Trophoblast cell (in vitro differentiated cells and primary cell): ENCODE measurements at regions not wholly inside any gene's neighbourhood (a gene's known extent, or its start where the extent isn't known, plus 50 kb on each side); places are given as distances from the start of the nearest gene placed in this dataset.

ENCODE experiments used
- DNase-seq, 2 donors: peaks; one replicate each; pipeline ENCODE4 v3.0.0-alpha.2; 2016
- H2AFZ ChIP-seq: 2 replicates; pipeline ENCODE4 v1.6.1; 2013; ENCODE audit warnings: low read length, moderate library complexity, mild to moderate bottlenecking; ENCODE audit not compliant: insufficient read depth, poor library complexity
- H2AK5ac ChIP-seq: 2 replicates; pipeline ENCODE4 v1.6.1; 2013; ENCODE audit warnings: mild to moderate bottlenecking, low read length
- H2BK120ac ChIP-seq: 2 replicates; pipeline ENCODE4 v1.6.1; 2013; ENCODE audit warnings: low read length, mild to moderate bottlenecking, moderate library complexity; ENCODE audit not compliant: insufficient read depth, poor library complexity
- H2BK12ac ChIP-seq: 2 replicates; pipeline ENCODE4 v1.6.1; 2013; ENCODE audit warnings: mild to moderate bottlenecking, low read length, moderate library complexity
- H2BK5ac ChIP-seq: 2 replicates; pipeline ENCODE4 v1.6.1; 2013; ENCODE audit warnings: low read length, low read depth, moderate library complexity, mild to moderate bottlenecking; ENCODE audit not compliant: poor library complexity
- H3K14ac ChIP-seq: 2 replicates; pipeline ENCODE4 v1.6.1; 2013; ENCODE audit warnings: mild to moderate bottlenecking, low read length
- H3K18ac ChIP-seq: 2 replicates; pipeline ENCODE4 v1.6.1; 2013; ENCODE audit warnings: mild to moderate bottlenecking, low read length
- H3K23ac ChIP-seq: 2 replicates; pipeline ENCODE4 v1.6.1; 2013; ENCODE audit warnings: low read length
- H3K27ac ChIP-seq: 2 replicates; pipeline ENCODE4 v1.5.1; 2013; ENCODE audit warnings: low read depth, mild to moderate bottlenecking, inconsistent platforms, low read length, moderate library complexity
- H3K27me3 ChIP-seq: 2 replicates; pipeline ENCODE4 v1.6.1; 2013; ENCODE audit warnings: inconsistent platforms, mild to moderate bottlenecking, low read length, moderate library complexity; ENCODE audit not compliant: insufficient read depth
- H3K36me3 ChIP-seq, 2 experiments: 1 replicate in 1 of 2; 2 replicates in 1 of 2; pipeline ENCODE4 v1.6.1; 2013; ENCODE audit warnings: low read length in 2 of 2, mild to moderate bottlenecking in 2 of 2, moderate library complexity in 1 of 2; ENCODE audit not compliant: insufficient read depth in 2 of 2, control insufficient read depth in 1 of 2
- H3K4ac ChIP-seq: 2 replicates; pipeline ENCODE4 v1.6.1; 2013; ENCODE audit warnings: low read depth, mild to moderate bottlenecking, low read length, moderate library complexity
- H3K4me1 ChIP-seq, 2 experiments: 1 replicate in 1 of 2; 2 replicates in 1 of 2; pipeline ENCODE4 v1.6.1; 2013; ENCODE audit warnings: low read length in 2 of 2, mild to moderate bottlenecking in 2 of 2, moderate library complexity in 1 of 2; ENCODE audit not compliant: insufficient read depth in 2 of 2, control insufficient read depth in 1 of 2
- H3K4me2 ChIP-seq: 2 replicates; pipeline ENCODE4 v1.6.1; 2013; ENCODE audit warnings: inconsistent platforms, mild to moderate bottlenecking, low read length, moderate library complexity
- H3K4me3 ChIP-seq: 2 replicates; pipeline ENCODE4 v1.5.1; 2013; ENCODE audit warnings: mild to moderate bottlenecking, low read depth, low read length, inconsistent platforms
- H3K79me1 ChIP-seq: one replicate; pipeline ENCODE4 v1.6.1; 2013; ENCODE audit warnings: low read length
- H3K79me2 ChIP-seq: 2 replicates; pipeline ENCODE4 v1.6.1; 2013; ENCODE audit warnings: low read length, mild to moderate bottlenecking; ENCODE audit not compliant: control insufficient read depth, insufficient read depth, poor library complexity
- H3K9ac ChIP-seq: 2 replicates; pipeline ENCODE4 v1.6.1; 2013; ENCODE audit warnings: mild to moderate bottlenecking, low read length
- H3K9me3 ChIP-seq: 2 replicates; pipeline ENCODE4 v1.6.1; 2013; ENCODE audit warnings: low read depth, mild to moderate bottlenecking, control low read depth, inconsistent platforms, low read length; ENCODE audit not compliant: insufficient read depth
- H4K12ac ChIP-seq: 2 replicates; pipeline ENCODE4 v1.6.1; 2013; ENCODE audit warnings: low read depth, mild to moderate bottlenecking, low read length, moderate library complexity
- H4K8ac ChIP-seq: 2 replicates; pipeline ENCODE4 v1.6.1; 2013; ENCODE audit warnings: low read depth, mild to moderate bottlenecking, low read length, moderate library complexity
- H4K91ac ChIP-seq: one replicate; pipeline ENCODE4 v1.6.1; 2013; ENCODE audit warnings: low read depth, mild to moderate bottlenecking, low read length, moderate library complexity
- WGBS: extraction: QIAGEN DNeasy Blood & Tissue Kit; methylation state at CpG from one replicate; pipeline ENCODE4 v1.1.7; 2013; ENCODE audit warnings: missing lambda C conversion rate; ENCODE audit not compliant: insufficient read length, insufficient coverage; ENCODE audit errors: extremely low coverage; 5-methylcytosine and 5-hydroxymethylcytosine counted together

DNA sequence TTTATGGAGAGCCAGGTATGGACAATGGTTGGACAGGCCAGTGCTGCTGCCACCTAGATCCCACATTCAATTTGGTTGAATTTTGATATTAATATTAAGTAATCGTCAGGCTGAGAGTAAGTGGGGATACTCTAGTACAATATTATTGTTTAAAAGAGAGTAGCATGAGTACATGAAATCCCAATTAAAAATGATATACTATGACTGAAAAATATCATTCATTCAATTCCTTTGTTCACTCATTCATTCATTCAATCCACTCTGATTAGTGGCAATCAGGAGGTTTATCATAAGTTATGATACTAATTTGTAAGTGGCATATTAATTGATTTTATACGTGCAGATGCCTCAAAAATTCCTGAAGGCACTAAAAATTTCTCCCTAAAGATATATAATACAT is 224.2 kb downstream of the DMRT2 start:
- Histone ChIP-seq H4K12ac (no peak overlapping the region), H4K91ac (no peak overlapping the region), H2BK5ac (no peak overlapping the region)

DNA sequence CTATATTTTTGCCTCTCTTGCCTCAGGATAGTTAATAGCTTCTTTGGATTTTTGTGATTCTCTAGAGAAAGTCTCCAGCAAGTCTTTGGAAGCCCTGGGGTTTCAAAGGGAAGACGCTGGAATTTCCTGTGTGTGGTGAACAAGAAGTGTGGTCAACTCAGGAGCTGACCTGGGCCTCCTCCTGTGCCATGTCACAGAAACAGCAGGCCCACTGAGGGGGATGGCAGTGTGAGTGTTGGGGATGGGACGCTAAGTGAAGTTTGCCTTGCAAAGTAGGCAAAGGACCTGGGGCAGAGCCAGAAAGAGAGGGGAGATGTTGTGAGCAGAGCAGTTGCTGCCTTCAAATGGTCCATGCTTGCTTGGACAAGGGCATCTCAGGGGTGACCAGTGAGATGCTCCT is 226.3 kb downstream of the DMRT2 start:
- Histone ChIP-seq H3K79me2 (no peaks in the 10 kb centered on the region), H3K27me3 (no peaks in the 10 kb centered on the region), H3K4ac (no peak overlapping the region), H2AFZ (no peak overlapping the region), H2AK5ac (no peak overlapping the region), H3K4me1 (no peaks in the 10 kb centered on the region), H3K14ac (no peak overlapping the region), H2BK5ac (no peak overlapping the region), H3K79me1 (no peaks in the 10 kb centered on the region), H3K27ac (no peak overlapping the region), H2BK12ac (no peak overlapping the region), H4K91ac (no peak overlapping the region), H3K36me3 (no peaks in the 10 kb centered on the region), H3K18ac (no peak overlapping the region), H4K12ac (no peak overlapping the region), H3K9ac (no peak overlapping the region), H3K4me2 (no peak overlapping the region), H3K4me3 (no peak overlapping the region), H4K8ac (no peak overlapping the region), H3K23ac (no peak overlapping the region), H3K9me3 (no peaks in the 10 kb centered on the region), H2BK120ac (no peak overlapping the region)
- WGBS: no CpG with 5 or more reads among the region's 2 CpGs
- peak in 1 of 2 donors; percentile 4 for DNase-seq

More for the DNA sequence above, 224.2 kb downstream of the DMRT2 start:
- no peak overlapping the region for H3K27ac ChIP-seq
- no peaks in the 10 kb centered on the region for H3K36me3 ChIP-seq
- no peaks in the 10 kb centered on the region for H3K27me3 ChIP-seq
- H3K79me2 ChIP-seq: no peaks in the 10 kb centered on the region
- H3K9ac ChIP-seq: no peak overlapping the region
- no peaks in the 10 kb centered on the region for H3K4me1 ChIP-seq
- H2BK12ac ChIP-seq: no peak overlapping the region
- H3K18ac ChIP-seq: no peak overlapping the region
- no peak overlapping the region for H3K4me3 ChIP-seq
- no peak overlapping the region for H3K23ac ChIP-seq
- DNase-seq: no peak
- no peak overlapping the region for H2BK120ac ChIP-seq
- H4K8ac ChIP-seq: no peak overlapping the region
- no peaks in the 10 kb centered on the region for H3K79me1 ChIP-seq
- no CpG with 5 or more reads among the region's 2 CpGs for WGBS
- H3K14ac ChIP-seq: no peak overlapping the region
- H2AK5ac ChIP-seq: no peak overlapping the region
- H2AFZ ChIP-seq: no peak overlapping the region
- H3K4me2 ChIP-seq: no peak overlapping the region
- no peaks in the 10 kb centered on the region for H3K9me3 ChIP-seq
- H3K4ac ChIP-seq: no peak overlapping the region

DNA sequence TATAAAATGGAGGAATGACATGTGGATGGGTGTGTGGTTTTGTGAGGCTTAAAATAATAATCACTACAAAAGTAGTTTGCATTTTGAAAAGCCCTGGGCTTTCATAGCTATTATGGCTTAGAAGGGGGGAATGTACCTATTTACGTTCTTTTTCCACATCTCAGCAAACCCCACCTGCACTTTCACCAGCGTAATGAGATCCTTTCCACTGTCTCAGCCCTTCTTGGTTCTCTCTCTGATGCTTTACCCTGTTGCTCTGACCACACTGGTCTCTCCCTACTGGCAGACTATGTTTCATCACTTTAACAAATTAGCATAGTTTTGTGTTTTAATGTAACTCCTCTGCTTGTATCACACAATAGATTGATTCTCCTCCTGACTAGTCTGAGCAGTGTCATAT is 234.6 kb downstream of the DMRT2 start:
- DNase-seq: no peak
- no peak overlapping the region for H3K4me3 ChIP-seq
- no peak overlapping the region for H2BK5ac ChIP-seq
- no peak overlapping the region for H3K18ac ChIP-seq
- H4K91ac ChIP-seq: no peak overlapping the region
- H2BK120ac ChIP-seq: no peak overlapping the region
- no peaks in the 10 kb centered on the region for H3K79me1 ChIP-seq
- WGBS: no CpG with 5 or more reads among the region's 2 CpGs
- no peaks in the 10 kb centered on the region for H3K4me1 ChIP-seq
- H2AFZ ChIP-seq: no peak overlapping the region
- H2AK5ac ChIP-seq: no peak overlapping the region
- no peak overlapping the region for H3K23ac ChIP-seq
- no peak overlapping the region for H2BK12ac ChIP-seq
- no peaks in the 10 kb centered on the region for H3K36me3 ChIP-seq
- H3K9me3 ChIP-seq: no peaks in the 10 kb centered on the region
- no peak overlapping the region for H3K9ac ChIP-seq
- H3K4ac ChIP-seq: no peak overlapping the region
- no peak overlapping the region for H3K4me2 ChIP-seq
- no peaks in the 10 kb centered on the region for H3K79me2 ChIP-seq
- no peak overlapping the region for H4K8ac ChIP-seq
- no peak overlapping the region for H3K27ac ChIP-seq
- H3K14ac ChIP-seq: no peak overlapping the region
- H4K12ac ChIP-seq: no peak overlapping the region
- H3K27me3 ChIP-seq: no peaks in the 10 kb centered on the region

DNA sequence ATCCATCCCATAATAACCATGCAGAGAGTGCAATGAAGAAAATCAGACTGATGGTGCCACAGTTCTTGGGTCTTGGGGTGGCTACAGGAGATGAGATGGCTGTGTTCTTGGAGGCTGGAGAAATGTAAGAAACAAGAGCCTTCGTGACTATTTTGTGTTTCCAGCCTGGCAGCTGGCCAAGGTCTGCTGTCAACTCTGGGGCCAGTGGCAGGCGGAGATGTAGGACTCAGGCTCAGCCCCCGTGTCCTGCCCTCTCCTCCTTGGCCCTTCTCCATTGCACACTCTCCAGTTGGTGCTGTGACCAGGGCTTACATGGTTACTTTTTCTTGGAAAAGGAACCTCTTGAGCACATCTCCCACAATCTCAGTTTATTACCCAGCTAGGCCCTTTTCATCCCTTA is 235.4 kb downstream of the DMRT2 start:
- Histone ChIP-seq H3K18ac (no peak overlapping the region), H3K9ac (no peak overlapping the region), H3K4me3 (no peak overlapping the region), H3K79me2 (no peaks in the 10 kb centered on the region), H3K79me1 (no peaks in the 10 kb centered on the region), H3K4me1 (no peaks in the 10 kb centered on the region), H2BK5ac (no peak overlapping the region), H3K14ac (no peak overlapping the region), H4K91ac (no peak overlapping the region), H4K8ac (no peak overlapping the region), H3K27me3 (no peaks in the 10 kb centered on the region), H2AFZ (no peak overlapping the region), H4K12ac (no peak overlapping the region), H3K4ac (no peak overlapping the region), H2BK12ac (no peak overlapping the region), H3K27ac (no peak overlapping the region), H3K4me2 (no peak overlapping the region), H3K9me3 (no peaks in the 10 kb centered on the region), H3K36me3 (no peaks in the 10 kb centered on the region), H3K23ac (no peak overlapping the region), H2BK120ac (no peak overlapping the region), H2AK5ac (no peak overlapping the region)
- no peak for DNase-seq
- WGBS: no CpG with 5 or more reads among the region's 3 CpGs
